SU-DHL-6 (cell line): ENCODE measurements at regions not wholly inside any gene's neighbourhood (a gene's known extent, or its start where the extent isn't known, plus 50 kb on each side); places are given as distances from the start of the nearest gene placed in this dataset.

Experiments used
- CTCF ChIP-seq: fragments of 200-600 bp; sonication (generic); IDR thresholded peaks from one replicate; pipeline ENCODE4 v1.5.1; 2017; ENCODE audit warnings: antibody characterized with exemption, mild to moderate bottlenecking, low read length, moderate library complexity; ENCODE audit not compliant: insufficient read depth, poor library complexity, severe bottlenecking
- EZH2phosphoT487 ChIP-seq: fragments of 200-600 bp; sonication (generic), shearing (Covaris generic); conservative IDR thresholded peaks from 2 replicates; pipeline ENCODE4 v1.6.1; 2018; ENCODE audit warnings: mild to moderate bottlenecking, antibody characterized with exemption, low read length, moderate library complexity, mixed read lengths

GRCh38 chr3:102114264-102114979, 265.1 kb downstream of the NFKBIZ start:
- no peak for TF ChIP-seq CTCF
- no peak for TF ChIP-seq EZH2phosphoT487
